GM10248 (cell line): ENCODE measurements at regions not wholly inside any gene's neighbourhood (a gene's known extent, or its start where the extent isn't known, plus 50 kb on each side); places are given as distances from the start of the nearest gene placed in this dataset.

Experiments used
- CTCF ChIA-PET: fragments of 300-600 bp; sonication (Branson Sonifier 250); formaldehyde crosslinking; extraction: SDS; loops from one replicate; lab custom pipeline; 2021; ENCODE audit warnings: antibody characterized with exemption; lab: Yijun Ruan, JAX
- POLR2A ChIA-PET: fragments of 350-650 bp; sonication (Branson Sonifier 250); formaldehyde crosslinking; extraction: SDS; loops from one replicate; lab custom pipeline; 2020; ENCODE audit warnings: antibody characterized with exemption; lab: Yijun Ruan, JAX
- DNase-seq: peaks from one replicate; pipeline ENCODE4 v3.0.0; 2012; ENCODE audit errors: extremely low spot score
- CTCF ChIP-seq: IDR thresholded peaks from 2 replicates; pipeline ENCODE4 v1.5.1; 2012; ENCODE audit warnings: mild to moderate bottlenecking, low read depth; ENCODE audit errors: extremely low read depth, missing control alignments, control extremely low read depth

DNA sequence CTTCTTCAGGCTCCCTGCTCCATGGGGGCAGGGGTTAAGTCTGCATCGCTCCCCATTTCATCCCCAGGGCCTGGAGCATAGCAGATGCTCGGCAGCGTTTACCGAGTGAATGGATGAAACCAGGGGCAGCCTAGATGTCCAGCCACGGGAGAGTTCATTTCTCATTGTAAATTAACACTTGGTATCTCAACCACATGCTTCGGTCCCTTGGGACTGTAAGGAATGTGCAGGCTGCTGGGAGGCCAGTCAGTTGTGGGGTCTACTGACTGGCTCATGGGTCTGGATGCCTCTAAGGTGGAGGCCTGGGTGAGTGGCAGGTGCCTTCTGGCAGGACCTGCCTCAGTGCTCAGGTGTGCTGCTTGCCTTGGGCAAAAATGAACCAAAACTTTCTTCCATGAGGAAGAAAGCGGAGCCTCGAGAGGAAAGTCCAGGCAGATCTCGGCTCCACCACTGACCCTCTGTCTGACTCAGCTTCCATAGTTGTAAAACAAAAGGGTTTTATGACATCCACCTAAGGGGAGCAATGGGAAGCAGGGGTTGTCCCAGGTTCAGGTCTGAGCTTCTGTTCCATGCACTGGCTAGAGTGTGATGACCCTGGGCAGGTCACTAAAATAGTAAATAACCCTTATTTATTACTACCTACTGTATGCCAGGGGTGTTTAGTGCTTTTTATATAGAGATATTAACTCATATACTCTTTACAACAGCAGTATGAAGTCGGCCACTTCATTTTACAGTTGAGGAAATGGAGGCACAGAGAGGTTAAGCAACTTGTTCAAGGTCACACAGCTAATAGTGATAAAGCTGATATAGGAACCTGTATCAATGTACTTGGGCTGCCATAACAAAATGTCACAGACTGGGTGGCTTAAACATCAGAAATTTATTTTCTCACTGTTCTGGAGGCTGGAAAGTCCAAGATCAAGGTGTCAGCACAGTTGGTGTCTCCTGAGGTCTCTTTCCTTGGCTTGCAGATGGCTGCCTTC lies 144.3 kb upstream of the STX18 start:
- no peak for TF ChIP-seq CTCF
- POLR2A ChIA-PET, result no interaction called here
- CTCF ChIA-PET, result interaction anchor here (0.9 to 7.3 kb wide), 3 partner anchors 8 to 18 kb away, joined by 3 to 56 read pairs (median 5); no protein-coding TSS in a partner anchor
- DNase-seq, result no peak

- CTCF ChIA-PET, result interaction anchor here (1.0 to 7.3 kb wide), 4 partner anchors 13 to 106 kb away, joined by 3 to 56 read pairs (median 3); no protein-coding TSS in a partner anchor
- no peak for DNase-seq
- POLR2A ChIA-PET, result no interaction called here
- no peak for TF ChIP-seq CTCF
Observed at GRCh38 chr4:4681653-4682052, 139.8 kb upstream of the STX18 start.

- no peak for TF ChIP-seq CTCF
- POLR2A ChIA-PET, result no interaction called here
- CTCF ChIA-PET, result interaction anchor here (0.7 to 7.3 kb wide), 4 partner anchors 13 to 105 kb away, joined by 3 to 56 read pairs (median 3); no protein-coding TSS in a partner anchor
- DNase-seq, result no peak
Observed at GRCh38 chr4:4680758-4681157, 138.9 kb upstream of the STX18 start.

- ChIA-PET POLR2A (no interaction called here), CTCF (interaction anchor here (0.7 to 7.3 kb wide), 2 partner anchors 13 to 17 kb away, joined by 3 to 56 read pairs; no protein-coding TSS in a partner anchor)
- no peak for TF ChIP-seq CTCF
- no peak for DNase-seq
Observed at GRCh38 chr4:4680243-4680642, 138.4 kb upstream of the STX18 start.

- DNase-seq, result no peak
- ChIA-PET POLR2A (no interaction called here), CTCF (interaction anchor here (0.9 to 1.5 kb wide), 5 partner anchors 8 to 36 kb away, joined by 3 to 6 read pairs (median 3); no protein-coding TSS in a partner anchor)
- no peak for TF ChIP-seq CTCF
Observed at GRCh38 chr4:4677556-4678522, 136.0 kb upstream of the STX18 start.

DNA sequence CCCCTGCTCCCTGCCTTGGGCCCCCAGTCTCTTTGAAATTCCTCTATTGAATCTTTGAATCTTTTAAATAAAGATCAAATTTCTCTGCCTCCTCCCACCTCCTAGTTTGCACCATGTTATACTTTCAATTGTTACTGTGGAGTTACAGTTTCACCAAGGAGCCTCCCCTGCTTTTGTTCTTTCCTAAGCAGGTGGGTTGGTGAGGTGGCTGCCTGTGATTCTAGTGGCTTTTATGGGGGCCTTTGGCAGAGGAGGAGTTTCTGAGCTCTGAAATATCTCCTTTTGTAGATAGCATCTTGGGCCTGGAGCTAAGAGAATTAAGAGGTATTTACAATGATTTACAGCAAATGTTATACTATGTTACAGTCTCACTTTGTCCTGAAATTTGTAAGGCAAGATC lies 133.8 kb upstream of the STX18 start:
- no peak for TF ChIP-seq CTCF
- ChIA-PET CTCF (no interaction called here), POLR2A (no interaction called here)
- no peak for DNase-seq
